ENCODE measurements at regions not wholly inside any gene's neighbourhood (a gene's known extent, or its start where the extent isn't known, plus 50 kb on each side); places are given as distances from the start of the nearest gene placed in this dataset.

DNA sequence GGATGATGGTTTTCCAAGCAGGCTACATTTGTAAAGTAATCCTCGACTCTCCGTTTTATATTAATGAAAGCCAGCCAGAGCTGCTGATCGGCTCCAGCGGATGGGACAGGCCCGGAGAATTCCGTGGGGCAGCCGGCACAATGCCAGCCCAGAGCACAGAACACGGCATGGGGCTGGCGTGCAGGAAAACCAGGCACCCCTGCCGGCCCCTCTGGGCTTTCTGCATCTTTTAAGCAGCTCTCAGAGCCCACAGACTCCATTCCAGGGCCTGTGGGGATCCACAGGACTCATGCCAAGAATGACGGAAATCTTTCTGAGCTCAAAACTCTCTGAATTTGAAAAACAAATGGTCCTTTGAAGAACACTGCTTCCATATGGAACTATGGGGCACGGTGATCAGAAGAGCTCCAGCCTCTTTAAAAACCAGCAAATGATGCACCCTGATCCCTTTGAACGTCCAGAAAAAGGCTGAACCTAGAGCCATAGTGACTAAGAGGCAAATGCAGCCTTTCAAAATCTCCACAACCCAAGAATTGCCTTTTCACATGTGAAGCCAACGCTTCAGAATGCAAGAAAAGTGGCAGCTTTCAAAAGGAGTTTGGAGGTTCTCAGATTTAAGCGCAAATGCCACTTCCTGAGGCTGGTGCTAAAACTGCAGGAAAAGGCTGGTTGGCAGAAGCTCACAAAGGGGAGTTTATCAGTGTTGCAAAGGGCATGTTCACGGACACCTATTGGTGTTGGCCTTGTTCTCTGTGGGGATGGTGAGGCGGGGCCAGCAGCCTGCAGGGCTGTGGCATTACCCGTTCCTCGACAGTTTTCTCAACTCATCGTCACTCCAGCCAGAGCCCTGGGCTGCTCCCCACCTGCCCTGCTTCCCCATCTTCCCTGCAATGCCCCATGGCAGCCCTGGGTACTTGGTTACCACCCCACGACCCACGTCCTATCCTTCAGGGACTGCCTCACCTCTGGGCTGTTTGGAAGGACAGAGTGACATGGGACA lies 212.5 kb downstream of the CTTN start:
- Histone ChIP-seq H3K9me3 (ENCODE audit: low read length) (no peaks in the 10 kb centered on the region), H4K20me1 (ENCODE audit: insufficient read depth) (peaks cover 3% of the 10 kb centered on the region), H3K4me3 (ENCODE audit: low read length) (no peak overlapping the region), H2AFZ (ENCODE audit: low read depth, low read length) (no peak overlapping the region), H3K27ac (ENCODE audit: low read length) (no peak overlapping the region), H3K79me2 (replicated peaks; ENCODE audit: insufficient read depth, low read length) (peaks cover 7% of the 10 kb centered on the region), H3K36me3 (ENCODE audit: insufficient read depth, low read length) (no peaks in the 10 kb centered on the region), H3K4me2 (ENCODE audit: low read length) (no peak overlapping the region), H3K9me2 (ENCODE audit: insufficient read depth, low read length) (no peaks in the 10 kb centered on the region), H3F3A (ENCODE audit: insufficient read depth, low read length, poor library complexity, severe bottlenecking) (no peaks in the 10 kb centered on the region), H3K27me3 (ENCODE audit: insufficient read depth, low read depth, low read length) (no peaks in the 10 kb centered on the region), H3K9ac (ENCODE audit: low read length) (no peak overlapping the region)
- TF ChIP-seq, protein P1, sequence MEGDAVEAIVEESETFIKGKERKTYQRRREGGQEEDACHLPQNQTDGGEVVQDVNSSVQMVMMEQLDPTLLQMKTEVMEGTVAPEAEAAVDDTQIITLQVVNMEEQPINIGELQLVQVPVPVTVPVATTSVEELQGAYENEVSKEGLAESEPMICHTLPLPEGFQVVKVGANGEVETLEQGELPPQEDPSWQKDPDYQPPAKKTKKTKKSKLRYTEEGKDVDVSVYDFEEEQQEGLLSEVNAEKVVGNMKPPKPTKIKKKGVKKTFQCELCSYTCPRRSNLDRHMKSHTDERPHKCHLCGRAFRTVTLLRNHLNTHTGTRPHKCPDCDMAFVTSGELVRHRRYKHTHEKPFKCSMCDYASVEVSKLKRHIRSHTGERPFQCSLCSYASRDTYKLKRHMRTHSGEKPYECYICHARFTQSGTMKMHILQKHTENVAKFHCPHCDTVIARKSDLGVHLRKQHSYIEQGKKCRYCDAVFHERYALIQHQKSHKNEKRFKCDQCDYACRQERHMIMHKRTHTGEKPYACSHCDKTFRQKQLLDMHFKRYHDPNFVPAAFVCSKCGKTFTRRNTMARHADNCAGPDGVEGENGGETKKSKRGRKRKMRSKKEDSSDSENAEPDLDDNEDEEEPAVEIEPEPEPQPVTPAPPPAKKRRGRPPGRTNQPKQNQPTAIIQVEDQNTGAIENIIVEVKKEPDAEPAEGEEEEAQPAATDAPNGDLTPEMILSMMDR (IDR thresholded peaks at IDR 0.05; ENCODE audit: poor library complexity, severe bottlenecking), result no peak
- no peak for TF ChIP-seq TAF1 (IDR thresholded peaks at IDR 0.05; ENCODE audit: low read depth)
- TF ChIP-seq POLR2AphosphoS5 (IDR thresholded peaks at IDR 0.05), result no peak
- no peak for TF ChIP-seq EP300 (conservative IDR thresholded peaks at IDR 0.05; ENCODE audit: poor library complexity, severe bottlenecking)
- TF ChIP-seq EZH2 (IDR thresholded peaks at IDR 0.05; ENCODE audit: borderline replicate concordance, insufficient read depth, low read length, poor library complexity, severe bottlenecking), result no peak
- TF ChIP-seq, protein P2, sequence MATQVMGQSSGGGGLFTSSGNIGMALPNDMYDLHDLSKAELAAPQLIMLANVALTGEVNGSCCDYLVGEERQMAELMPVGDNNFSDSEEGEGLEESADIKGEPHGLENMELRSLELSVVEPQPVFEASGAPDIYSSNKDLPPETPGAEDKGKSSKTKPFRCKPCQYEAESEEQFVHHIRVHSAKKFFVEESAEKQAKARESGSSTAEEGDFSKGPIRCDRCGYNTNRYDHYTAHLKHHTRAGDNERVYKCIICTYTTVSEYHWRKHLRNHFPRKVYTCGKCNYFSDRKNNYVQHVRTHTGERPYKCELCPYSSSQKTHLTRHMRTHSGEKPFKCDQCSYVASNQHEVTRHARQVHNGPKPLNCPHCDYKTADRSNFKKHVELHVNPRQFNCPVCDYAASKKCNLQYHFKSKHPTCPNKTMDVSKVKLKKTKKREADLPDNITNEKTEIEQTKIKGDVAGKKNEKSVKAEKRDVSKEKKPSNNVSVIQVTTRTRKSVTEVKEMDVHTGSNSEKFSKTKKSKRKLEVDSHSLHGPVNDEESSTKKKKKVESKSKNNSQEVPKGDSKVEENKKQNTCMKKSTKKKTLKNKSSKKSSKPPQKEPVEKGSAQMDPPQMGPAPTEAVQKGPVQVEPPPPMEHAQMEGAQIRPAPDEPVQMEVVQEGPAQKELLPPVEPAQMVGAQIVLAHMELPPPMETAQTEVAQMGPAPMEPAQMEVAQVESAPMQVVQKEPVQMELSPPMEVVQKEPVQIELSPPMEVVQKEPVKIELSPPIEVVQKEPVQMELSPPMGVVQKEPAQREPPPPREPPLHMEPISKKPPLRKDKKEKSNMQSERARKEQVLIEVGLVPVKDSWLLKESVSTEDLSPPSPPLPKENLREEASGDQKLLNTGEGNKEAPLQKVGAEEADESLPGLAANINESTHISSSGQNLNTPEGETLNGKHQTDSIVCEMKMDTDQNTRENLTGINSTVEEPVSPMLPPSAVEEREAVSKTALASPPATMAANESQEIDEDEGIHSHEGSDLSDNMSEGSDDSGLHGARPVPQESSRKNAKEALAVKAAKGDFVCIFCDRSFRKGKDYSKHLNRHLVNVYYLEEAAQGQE (IDR thresholded peaks at IDR 0.05; ENCODE audit: borderline replicate concordance), result no peak
- TF ChIP-seq RAD21 (conservative IDR thresholded peaks at IDR 0.05), result no peak
- no peak for TF ChIP-seq SMC3 (conservative IDR thresholded peaks at IDR 0.05; ENCODE audit: poor library complexity)
- TF ChIP-seq MXI1 (conservative IDR thresholded peaks at IDR 0.05; ENCODE audit: poor library complexity, severe bottlenecking), result no peak

DNA sequence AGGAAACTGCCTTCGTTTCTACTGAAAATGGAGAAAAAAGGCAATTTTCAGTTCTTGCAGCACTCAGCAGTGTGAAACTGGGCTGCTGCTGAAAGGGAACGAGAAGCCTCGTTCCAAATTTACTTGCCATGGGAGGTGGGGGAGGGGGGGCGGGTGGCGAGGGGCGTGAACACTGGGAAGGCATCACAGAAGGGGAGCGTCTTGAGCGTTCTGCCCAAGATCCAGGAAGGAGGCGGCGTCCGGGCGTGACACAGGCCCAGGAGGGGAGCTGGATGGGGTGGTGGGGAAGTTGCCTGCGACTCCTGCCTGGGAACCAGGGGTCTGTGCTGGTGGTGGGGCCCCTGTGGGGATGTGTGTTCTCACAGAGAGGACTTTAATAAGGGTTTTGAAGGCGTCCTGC lies 213.5 kb downstream of the CTTN start:
- no peak overlapping the region for H3K4me2 ChIP-seq (ENCODE audit: low read length)
- no peak overlapping the region for H3K4me3 ChIP-seq (ENCODE audit: low read length)
- peaks cover 7% of the 10 kb centered on the region for H3K79me2 ChIP-seq (replicated peaks; ENCODE audit: insufficient read depth, low read length)
- H4K20me1 ChIP-seq (ENCODE audit: insufficient read depth), result peaks cover 3% of the 10 kb centered on the region
- no peak overlapping the region for H2AFZ ChIP-seq (ENCODE audit: low read depth, low read length)
- no peak overlapping the region for H3K27ac ChIP-seq (ENCODE audit: low read length)
- no peaks in the 10 kb centered on the region for H3K9me3 ChIP-seq (ENCODE audit: low read length)
- no peaks in the 10 kb centered on the region for H3K36me3 ChIP-seq (ENCODE audit: insufficient read depth, low read length)
- no peaks in the 10 kb centered on the region for H3K27me3 ChIP-seq (ENCODE audit: insufficient read depth, low read depth, low read length)
- no peak overlapping the region for H3K9ac ChIP-seq (ENCODE audit: low read length)
- H3F3A ChIP-seq (ENCODE audit: insufficient read depth, low read length, poor library complexity, severe bottlenecking), result no peaks in the 10 kb centered on the region
- no peaks in the 10 kb centered on the region for H3K9me2 ChIP-seq (ENCODE audit: insufficient read depth, low read length)
- no peak for TF ChIP-seq EP300 (conservative IDR thresholded peaks at IDR 0.05; ENCODE audit: poor library complexity, severe bottlenecking)
- TF ChIP-seq POLR2AphosphoS5 (IDR thresholded peaks at IDR 0.05), result no peak
- TF ChIP-seq SMC3 (conservative IDR thresholded peaks at IDR 0.05; ENCODE audit: poor library complexity), result no peak
- no peak for TF ChIP-seq MXI1 (conservative IDR thresholded peaks at IDR 0.05; ENCODE audit: poor library complexity, severe bottlenecking)
- no peak for TF ChIP-seq RAD21 (conservative IDR thresholded peaks at IDR 0.05)
